ENCODE measurements at regions not wholly inside any gene's neighbourhood (a gene's known extent, or its start where the extent isn't known, plus 50 kb on each side); places are given as distances from the start of the nearest gene placed in this dataset.

- TF ChIP-seq CTCF (IDR thresholded peaks at IDR 0.05) (no peak), POLR2AphosphoS5 (IDR thresholded peaks at IDR 0.05) (no peak), POLR2A (IDR thresholded peaks at IDR 0.05) (no peak), EP300 (IDR thresholded peaks at IDR 0.05; ENCODE audit: low read depth) (no peak)
These were observed 413.3 kb downstream of the BCL11A start for GRCh38 chr2:60140185-60140584.

Data from transverse colon (tissue), 4 donors.